Stimulated activated CD4-positive, alpha-beta T cell treated with anti-CD3 and anti-CD28 coated beads, Interleukin-15, amount 100 ng/mL, for 48 hours (primary cell): ENCODE measurements at regions not wholly inside any gene's neighbourhood (a gene's known extent, or its start where the extent isn't known, plus 50 kb on each side); places are given as distances from the start of the nearest gene placed in this dataset.
A peak's percentile ranks its signal among the peaks of the same experiment; 100 is the strongest.

Experiments
- DNase-seq, 2 donors: peaks; one replicate each; pipeline ENCODE4 v3.0.0-alpha.2; 2020; ENCODE audit warnings: low read depth in 2 of 2

DNA sequence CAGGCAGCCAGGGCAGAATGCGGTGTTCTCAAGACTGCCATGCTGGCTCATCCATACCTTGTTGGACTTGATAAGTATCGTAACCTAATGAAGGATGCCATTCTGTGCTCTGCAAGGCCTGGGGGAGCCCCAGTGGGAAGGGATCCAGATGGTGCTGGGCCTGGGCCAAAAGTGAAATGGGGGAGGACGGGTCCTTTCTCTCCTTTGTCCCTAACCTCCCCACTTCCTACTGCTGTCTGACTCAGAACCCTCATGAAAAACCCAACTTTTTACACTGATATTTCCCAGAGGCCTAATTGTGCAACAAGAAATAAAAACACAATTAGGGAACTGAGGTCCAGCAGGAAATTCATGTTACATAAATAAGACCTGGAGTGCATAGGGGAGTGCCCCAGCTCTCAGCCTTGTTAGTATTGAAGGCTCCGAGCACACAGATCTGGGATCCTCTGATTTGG, 193.7 kb upstream of the SVIL start:
- no peak for DNase-seq

DNA sequence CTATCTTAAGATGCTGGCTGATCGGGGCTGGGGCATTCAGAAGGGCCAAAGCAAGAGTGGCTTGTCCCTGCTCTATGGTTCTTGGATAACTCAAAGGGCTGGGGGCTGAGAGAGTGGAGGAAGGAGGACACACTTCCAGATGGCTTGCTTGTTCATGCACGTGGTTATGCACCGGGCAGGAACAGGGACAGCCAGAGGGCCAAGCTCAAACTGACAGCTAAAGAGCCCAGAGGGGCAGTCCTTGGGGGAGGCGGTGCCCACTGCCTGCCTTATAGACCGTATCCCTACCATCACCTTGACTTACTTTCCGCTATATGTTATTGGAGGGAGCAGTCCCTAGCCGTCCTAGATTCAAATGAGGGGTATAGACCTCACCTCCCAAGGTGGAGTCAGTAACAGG, 192.7 kb upstream of the SVIL start:
- DNase-seq, result no peak

DNA sequence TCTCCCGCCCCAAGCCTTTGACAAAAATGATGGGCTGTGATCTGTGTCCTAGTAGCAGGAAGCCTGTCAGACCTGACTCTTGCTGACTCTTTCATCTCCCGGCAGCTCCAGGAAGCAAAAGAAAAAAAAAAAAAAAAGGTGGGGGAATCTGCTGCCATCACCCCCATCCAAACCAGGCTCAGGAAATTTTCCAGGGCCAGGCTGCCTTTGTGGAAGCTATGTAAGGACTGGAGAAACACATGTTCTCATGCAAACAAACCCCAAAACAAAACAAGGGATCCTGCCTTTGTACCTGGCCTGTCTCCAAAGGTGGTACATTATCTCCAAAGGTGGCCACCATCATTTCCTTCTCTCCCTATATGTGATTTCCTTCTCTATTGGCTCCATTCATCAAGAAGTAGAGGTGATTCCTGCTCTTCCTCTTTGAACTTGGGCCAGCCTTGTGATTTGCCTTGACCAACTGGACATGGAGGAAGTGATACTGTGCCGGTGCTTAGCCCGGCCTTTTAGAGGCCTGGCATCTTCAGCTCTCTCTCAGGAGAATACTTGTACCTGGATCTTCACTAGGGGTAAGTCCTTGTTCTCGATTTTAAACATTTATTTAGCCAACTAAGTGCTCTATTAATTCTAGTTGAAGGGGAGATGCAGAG, 192.2 kb upstream of the SVIL start:
- no peak for DNase-seq

GRCh38 chr10:29826221-29826620, 191.4 kb upstream of the SVIL start:
- DNase-seq, result no peak

- DNase-seq, result no peak
These were observed 188.8 kb upstream of the SVIL start for GRCh38 chr10:29823553-29824080.

DNA sequence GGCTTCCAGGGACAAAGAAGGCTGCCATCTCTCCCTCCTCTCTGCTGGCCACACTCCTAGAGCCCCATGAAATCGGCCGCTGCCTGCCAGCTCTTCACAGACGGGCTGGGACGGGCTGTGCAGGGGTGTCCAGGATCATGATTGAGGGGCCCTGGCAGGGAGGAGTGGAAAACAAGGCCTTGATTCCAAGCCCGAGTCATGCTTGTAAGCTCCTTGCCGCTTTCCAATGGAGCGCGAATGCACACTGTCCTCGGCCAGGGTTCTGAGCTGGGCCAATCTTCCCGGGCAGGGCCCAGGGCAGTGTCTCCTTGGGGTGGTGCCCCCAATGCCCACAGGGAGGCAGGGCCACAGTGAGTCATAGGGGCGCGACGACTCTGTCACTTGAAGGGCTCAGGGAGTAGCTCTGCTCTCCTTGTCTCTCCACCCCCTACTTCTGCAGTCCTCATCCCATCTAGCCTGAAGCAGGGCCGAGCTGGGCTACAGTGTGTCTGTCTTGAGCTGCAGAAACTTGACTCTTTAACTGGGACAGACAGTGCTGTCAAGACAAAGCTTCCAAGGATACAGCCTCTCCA, 186.2 kb upstream of the SVIL start:
- DNase-seq, result no peak

GRCh38 chr10:29816801-29817558, 182.2 kb upstream of the SVIL start:
- DNase-seq, result no peak

- DNase-seq, result no peak
These were observed 180.8 kb upstream of the SVIL start for GRCh38 chr10:29815572-29815971.

DNA sequence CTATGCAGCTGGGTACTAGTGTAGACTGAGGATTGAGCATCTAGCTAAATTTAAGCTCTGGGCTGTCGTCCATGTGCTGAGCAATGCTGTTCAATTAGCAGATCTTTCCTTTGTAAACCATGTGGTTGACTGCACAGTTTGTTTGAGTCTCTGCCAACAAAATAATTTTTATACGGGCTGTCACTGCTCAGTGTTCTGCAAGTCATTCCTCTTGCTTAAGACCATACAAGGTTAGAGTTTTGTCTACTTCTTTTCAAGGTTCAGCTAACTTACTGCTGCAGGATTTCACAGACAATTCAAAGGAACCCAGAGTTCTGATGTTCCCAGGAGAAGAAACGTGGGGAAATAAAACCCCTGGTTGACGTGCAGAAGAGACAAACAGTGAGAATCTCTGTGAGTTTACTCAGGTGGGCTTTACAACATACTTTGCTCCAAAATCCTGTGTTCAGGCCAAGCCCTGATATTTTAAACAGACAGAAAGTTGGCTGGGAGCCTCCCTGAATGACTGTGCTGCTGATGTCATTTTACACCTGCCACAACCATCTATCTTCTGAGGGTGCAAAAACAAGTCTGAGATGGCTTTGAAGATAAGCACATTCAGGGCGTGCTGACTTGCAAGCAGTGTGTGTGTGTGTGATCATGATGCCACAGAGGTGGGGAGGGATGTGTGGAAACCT, 177.1 kb upstream of the SVIL start:
- peak; percentile 13 to 26 for DNase-seq

DNA sequence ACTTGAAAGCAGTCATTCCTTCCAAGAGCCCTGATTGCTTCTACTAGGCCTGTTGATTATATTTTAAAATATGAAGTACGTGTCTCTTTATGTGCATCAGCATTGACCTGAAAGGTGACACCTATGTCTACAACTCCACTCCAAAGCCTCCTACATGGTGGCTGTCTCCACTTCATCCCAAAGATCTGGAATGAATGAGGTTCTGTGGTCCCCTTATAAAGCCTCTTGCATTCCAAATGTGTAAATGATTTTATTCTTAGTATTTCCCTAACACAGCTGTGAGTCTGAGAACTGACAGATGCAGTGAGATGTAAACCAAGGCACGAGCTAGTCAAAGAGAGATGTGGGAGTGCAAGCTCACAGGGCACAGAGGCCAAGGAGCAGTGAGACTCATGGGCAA, 176.0 kb upstream of the SVIL start:
- DNase-seq, result no peak

- peak in 1 of 2 donors; percentile 2 for DNase-seq
These were observed 175.5 kb upstream of the SVIL start for GRCh38 chr10:29810231-29810630.

DNA sequence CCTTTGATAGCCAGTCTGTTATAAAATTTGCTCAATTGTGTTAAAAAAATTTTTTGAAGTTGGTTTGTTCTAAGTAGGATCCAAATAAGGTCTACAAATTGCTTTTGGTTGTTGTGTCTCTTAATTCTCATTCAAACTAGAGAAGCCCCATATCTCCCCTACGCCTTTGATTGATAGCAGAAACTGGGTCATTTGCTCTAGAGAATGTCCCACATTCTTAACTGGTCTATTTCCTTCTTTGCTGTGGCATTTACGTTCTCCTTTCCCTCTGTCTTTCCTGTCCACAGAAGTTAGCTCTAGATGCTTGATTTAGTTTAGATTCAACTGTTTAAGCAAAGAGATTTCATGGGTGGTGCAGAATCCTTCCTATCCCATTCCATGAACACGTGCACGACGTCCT, 174.6 kb upstream of the SVIL start:
- DNase-seq, result no peak

GRCh38 chr10:29807163-29807806, 172.5 kb upstream of the SVIL start:
- no peak for DNase-seq

DNA sequence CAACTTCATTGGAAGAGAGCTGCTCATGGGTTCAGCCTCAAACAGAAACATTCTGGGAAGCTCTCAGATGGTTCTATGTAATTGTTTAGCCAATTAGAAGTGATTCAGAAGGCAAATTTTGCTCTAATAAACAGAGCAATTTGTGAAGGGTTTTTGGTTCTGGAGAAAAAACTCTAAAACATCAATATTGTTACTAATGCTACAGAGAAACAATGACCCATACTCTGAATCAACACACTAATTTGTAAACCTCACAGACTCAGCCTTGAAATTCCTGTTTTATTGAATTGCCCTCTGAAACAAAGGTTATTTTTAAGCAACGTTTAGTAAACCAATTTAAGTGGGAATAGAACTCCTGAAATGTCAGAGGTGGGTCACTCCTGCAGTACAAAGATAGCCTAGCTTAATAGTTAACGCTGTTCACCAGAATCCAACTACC, 171.6 kb upstream of the SVIL start:
- no peak for DNase-seq

GRCh38 chr10:29805134-29805723, 170.5 kb upstream of the SVIL start:
- no peak for DNase-seq

GRCh38 chr10:29804025-29804852, 169.5 kb upstream of the SVIL start:
- DNase-seq, result peak; percentile 10 to 12

DNA sequence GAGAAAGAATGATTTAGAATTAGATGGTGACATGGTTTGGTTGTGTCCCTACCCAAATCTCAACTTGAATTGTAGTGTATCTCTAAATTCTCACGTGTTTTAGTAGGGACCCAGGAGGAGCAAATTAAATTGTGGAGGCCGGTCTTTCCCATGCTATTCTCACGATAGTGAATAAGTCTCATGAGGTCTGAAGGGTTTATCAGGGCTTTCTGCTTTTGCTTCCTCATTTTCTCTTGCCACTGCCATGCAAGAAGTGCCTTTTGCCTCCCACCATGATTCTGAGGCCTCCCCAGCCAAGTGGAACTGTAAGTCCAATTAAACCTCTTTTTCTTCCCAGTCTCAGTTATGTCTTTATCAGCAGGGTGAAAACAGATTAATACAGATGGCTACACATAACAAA, 167.4 kb upstream of the SVIL start:
- no peak for DNase-seq

DNA sequence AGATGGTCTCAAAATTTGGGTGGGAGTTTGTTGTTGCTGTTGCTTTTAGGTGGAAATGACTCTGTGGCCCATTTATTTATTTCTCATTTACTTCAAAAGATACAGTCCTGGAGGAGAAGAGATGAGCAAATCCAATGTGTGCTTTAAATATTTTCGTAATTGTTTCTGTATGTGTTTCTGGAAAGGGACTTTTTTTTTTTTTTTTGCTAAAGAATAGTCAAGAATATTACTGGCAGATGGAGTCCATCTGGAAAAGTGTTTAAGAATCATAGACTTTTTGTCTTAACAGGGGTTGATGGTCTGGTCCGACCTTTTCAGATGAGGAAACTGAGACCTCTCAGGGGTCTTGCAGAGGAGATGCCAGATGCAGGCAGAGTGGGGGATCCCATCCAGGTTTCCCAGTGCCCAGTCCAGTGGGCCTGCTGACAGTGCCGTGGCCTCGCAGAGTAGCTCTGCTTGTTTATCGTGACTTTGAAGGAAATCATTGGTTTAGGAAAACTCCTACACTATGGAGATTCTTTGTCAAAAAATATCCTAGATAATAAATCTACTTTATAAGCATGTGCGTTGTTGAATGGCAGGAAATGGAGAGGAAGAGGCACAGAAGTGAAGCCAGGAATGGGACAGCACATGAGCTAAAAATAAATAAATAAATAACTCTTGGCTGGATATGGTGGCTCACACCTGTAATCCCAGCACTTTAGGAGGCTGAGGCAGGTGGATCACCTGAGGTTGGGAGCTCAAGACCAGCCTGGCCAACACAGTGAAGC, 164.3 kb upstream of the SVIL start:
- DNase-seq, result no peak

GRCh38 chr10:29797616-29798015, 162.8 kb upstream of the SVIL start:
- DNase-seq, result no peak

GRCh38 chr10:29795850-29796249, 161.1 kb upstream of the SVIL start:
- DNase-seq, result no peak
